GM12873 (cell line): ENCODE measurements at regions not wholly inside any gene's neighbourhood (a gene's known extent, or its start where the extent isn't known, plus 50 kb on each side); places are given as distances from the start of the nearest gene placed in this dataset.

Experiments
- TF ChIP-seq, protein P1 (sequence below): IDR thresholded peaks from 2 replicates; pipeline ENCODE4 v1.5.1; 2012; ENCODE audit warnings: low read depth, mild to moderate bottlenecking, moderate library complexity, low read length, control low read depth; ENCODE audit not compliant: insufficient read depth; ENCODE audit errors: missing control alignments

DNA sequence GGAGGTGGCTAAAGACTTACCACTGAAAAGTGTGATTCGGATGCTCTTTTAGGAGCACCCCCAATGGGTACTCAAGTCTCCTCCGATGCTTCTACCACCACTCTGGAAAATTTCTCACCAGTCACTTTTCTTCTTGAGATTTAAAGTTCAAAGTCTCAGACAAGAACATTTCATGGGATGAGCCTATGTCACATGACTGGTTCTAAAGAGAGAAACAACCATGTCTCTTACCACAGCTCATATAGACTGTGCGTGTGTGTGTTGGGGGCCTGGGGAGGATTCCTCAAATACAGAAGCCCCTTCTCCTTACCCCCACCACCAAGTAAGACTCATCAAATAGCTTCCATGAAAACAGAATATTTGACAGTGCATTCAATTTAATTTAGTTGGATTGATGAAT, 181.7 kb upstream of the MIR17HG start:
- TF ChIP-seq, protein P1, sequence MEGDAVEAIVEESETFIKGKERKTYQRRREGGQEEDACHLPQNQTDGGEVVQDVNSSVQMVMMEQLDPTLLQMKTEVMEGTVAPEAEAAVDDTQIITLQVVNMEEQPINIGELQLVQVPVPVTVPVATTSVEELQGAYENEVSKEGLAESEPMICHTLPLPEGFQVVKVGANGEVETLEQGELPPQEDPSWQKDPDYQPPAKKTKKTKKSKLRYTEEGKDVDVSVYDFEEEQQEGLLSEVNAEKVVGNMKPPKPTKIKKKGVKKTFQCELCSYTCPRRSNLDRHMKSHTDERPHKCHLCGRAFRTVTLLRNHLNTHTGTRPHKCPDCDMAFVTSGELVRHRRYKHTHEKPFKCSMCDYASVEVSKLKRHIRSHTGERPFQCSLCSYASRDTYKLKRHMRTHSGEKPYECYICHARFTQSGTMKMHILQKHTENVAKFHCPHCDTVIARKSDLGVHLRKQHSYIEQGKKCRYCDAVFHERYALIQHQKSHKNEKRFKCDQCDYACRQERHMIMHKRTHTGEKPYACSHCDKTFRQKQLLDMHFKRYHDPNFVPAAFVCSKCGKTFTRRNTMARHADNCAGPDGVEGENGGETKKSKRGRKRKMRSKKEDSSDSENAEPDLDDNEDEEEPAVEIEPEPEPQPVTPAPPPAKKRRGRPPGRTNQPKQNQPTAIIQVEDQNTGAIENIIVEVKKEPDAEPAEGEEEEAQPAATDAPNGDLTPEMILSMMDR, result no peak

DNA sequence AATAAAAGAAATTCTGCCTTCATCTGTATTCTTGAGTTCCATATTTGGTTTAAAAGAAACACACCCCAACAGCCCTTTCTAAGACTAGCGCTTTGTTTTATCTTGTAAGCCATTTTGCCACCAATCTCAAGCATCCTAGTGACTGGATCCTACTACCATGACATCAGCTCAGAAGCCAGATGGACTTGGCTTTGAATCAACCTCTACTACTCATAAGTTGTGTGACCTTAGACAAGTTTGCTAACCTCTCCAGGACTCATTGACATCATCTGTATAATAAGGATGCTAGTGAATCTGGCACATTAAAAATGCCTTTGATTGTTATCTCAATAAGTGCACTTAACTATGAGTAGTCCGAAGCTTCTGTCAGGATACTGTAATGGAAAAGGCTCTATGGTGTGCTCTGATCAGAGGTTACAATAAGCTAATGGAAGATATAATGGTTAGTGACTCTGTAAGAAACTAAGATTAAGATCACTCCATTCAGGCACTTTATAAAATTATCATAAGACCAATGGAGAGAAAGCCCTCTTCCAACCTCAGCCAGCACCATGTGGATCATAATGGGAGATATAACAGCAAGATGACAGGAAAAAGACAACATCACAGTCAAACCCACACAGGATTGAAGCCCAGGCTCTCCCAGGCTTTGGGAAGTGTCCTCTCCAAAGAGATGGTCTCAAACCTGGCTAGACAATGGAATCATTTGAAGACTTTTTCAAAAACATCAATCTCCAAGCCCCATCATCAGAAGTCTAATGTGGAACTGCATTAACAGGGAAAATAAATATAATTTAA, 180.6 kb upstream of the MIR17HG start:
- TF ChIP-seq, protein P1, result no peak

DNA sequence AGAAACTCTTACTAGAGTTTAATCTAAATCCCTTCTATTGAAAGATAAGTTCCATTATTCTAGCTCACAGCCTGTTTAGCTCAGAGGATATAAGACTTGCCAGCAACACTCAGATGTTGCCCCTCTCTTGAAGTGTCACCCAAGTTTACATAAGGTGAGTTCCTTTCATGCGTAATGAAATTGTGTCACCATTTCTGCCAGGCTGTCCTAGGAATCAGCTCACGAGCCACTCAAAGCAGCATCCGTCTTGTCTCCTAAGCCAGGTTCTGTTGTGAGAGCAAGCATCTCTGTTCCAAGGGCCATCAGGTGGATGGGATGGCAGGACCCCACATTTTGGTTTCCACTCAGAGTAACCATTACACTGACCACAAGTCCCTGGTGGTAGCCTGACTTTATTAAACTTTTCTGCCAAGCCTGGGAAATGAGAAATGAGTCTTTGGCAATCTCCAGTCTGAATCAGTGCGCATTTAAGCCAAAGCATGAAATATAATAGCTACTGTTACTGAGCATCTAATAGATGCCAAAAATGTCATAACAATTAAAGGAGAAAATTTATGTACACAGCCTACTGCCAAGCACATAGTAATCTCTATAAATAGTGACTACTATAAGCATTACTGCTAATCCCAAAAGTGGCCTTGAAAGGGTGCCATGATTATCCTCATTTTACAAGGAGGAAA, 179.6 kb upstream of the MIR17HG start:
- TF ChIP-seq, protein P1, result no peak

DNA sequence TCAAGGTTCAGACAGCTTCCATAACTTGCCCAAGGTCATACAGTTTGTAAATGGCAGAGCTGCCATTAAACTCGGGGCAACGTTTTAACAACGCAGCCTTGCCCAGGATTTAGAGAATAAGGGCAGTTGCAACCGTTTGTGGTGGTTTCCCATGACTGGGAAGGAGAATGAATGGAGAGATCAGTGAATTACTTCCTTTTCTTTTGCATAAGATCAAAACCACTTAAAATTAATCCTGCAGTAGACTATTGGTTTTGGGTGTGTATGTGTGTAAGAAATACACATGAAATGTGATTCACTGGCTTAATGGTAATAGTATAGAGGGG, 179.1 kb upstream of the MIR17HG start:
- TF ChIP-seq, protein P1, result no peak

DNA sequence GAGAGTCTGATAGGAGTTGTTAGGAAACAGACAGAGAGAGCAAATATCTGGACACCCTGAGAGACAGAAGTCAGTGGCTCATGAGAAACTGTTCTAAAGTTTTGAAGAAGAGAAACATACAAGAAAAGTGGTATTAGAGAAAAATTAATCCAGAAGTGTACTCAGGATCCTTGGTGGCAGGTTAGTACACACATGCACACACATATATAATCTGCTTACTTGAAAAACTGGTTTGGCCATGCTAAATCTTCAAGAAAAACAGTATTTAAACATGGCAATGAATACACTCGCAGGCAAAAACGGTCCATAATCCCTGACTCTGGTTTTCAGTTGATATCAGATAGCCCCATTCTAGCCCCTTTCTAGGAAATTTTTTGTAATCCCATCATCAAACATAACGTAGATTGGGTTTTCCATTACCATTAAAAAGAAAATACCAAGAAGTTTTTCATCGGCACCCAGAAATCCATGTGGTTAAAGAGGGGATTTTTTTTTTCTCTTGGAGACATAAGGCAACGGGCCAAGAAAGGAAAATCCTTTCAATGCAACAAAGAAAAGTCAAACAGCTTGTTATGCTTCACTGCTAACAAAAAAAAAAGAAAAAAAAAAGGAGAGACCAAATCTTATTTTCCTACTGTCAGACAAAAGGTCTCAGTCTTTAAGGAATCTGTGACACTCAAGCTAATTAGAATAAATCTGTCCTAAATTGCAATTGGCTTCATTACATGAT, 178.0 kb upstream of the MIR17HG start:
- TF ChIP-seq, protein P1, result no peak

DNA sequence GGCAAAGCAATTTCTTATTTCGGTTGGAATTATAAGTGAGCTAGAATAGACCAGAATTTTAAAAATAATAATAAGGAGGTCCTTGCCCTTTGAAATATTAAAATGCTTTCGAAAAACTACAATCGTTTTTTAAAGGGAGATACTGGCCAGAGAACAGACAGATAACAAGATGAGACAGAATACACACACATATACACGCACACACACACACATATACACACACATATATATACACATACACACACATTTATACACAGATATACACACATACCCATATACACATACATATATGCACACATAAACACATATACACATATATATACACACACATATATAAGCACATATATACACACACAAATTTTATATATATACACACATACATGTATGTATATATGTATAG, 175.3 kb upstream of the MIR17HG start:
- TF ChIP-seq, protein P1, result no peak

DNA sequence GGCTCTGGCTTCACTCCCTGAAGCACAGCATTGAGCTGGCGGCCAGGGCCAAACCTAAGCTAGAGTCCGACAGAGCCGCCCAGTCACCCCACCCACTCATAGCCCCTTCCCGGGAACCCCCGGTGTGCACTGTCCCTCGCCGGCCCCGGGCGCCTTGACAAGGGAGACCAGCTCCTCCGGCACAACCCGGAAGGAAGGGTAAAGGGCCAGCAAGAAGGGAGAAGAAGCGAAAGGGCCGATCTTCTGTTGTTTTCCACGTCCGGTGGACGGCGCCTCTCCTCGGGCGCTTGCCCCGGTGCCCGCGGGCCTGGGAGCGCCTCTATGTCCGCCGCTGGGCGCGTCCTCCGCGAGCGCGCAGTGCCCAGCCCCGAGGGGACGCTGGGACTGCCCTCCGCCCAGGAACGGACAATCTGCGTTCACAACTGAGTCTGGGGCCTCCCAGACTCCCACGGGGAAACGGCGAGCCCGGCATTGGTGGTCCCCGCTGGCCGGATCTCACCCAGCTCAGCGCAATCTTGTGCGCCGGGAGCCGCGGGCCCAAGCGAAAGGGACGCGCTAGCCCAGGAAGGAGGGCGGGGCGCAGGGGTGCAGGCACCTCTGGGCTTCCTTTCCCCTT, 172.5 kb upstream of the MIR17HG start:
- TF ChIP-seq, protein P1, result no peak
